ENCODE measurements at regions not wholly inside any gene's neighbourhood (a gene's known extent, or its start where the extent isn't known, plus 50 kb on each side); places are given as distances from the start of the nearest gene placed in this dataset.
A peak's percentile ranks its signal among the peaks of the same experiment; 100 is the strongest.

DNA sequence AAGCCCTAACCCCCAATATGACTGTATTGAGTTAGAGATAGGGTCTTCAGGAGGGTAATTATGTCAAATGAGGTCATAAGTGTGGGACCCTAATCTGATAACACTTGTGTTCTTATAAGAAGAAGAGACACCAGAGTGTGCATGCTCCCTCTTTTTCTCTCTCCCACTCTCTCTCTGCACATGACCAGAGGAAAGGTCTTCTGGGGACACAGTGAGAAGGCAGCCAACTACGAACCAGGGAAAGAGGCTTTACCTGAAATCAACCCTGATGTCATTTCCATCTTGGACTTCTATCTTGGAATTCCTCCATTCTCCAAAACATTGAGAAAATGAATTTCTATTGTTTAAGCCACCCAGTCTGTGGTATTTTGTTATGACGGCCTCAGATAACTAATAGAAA lies 97.2 kb upstream of the MAD2L1 start:
- DNase-seq: no peak

DNA sequence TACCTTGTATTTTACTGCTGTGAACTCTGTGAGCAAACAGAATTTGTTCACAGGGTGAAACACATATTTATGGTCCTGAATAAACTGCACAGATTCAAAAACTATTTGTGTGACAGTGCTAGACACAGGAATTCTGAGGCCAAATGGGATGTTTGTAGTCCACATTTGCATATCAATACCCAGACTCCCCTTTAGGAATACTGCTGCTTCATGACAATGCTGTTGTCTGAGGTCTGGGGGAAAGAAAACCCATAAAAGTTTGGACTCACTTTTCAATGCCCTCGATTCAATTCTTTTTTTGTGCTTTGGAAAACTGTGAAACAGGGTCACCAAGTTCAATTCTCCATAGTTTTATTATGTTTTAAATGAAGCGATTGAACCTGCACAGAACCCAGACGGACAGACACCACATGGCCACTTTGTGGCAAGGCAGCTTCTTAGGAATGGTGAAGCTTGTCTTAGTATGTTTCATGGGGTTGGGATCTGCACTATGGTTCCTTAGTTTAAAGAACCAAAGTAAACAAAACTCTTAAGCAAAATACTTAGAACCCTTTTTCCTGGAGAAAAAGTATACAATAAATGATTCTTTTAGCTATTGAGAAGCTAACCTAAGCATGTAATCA lies 92.3 kb upstream of the MAD2L1 start:
- DNase-seq: no peak

GRCh38 chr4:120158046-120158445 lies 91.4 kb upstream of the MAD2L1 start:
- DNase-seq: peak; percentile 29

DNA sequence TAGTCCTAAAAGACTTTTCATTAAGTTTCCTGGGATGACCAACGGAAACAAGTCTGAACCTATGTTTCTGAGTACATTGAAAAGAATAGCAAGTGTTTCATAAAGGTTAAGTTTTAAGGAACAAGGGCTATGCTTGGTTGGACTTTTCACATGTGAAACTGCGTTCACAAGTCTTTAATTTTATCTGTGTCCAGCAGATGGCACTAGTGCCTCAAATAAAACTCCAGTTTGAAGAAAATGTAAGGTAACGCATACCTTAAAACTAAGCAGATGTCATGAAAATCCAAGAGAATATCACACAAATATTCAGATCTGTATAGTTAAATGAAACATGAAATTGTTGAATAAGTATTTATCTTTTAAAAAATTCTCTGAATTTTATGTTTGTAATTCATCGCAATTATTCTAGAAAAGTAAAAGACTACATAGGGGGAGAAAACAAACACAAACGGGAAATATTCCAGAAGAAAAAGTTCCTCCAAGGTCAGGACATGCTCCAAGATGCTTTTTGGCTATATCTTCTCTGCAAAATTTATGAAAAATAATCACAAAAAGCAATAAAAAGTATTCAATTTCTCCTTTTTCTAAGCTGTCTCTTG lies 89.6 kb upstream of the MAD2L1 start:
- DNase-seq: peak; percentile 73

DNA sequence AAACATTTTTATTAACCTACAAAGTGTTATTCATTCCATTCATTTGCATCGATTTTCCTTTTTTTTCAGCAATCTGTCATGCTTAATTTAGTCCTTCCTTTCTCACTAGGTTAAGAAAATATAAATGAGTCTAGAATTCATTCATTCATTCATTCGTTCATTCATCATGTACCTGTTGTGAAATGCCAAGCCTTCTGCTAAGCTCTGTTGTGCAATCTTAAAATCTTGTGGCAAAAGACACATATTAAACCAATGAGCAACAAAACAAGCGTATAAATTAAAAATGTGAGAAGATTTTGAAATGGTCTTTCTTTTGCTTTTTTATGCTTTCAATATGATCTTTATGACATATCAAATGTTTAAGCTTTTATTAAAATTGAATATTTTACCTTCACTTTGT lies 88.6 kb upstream of the MAD2L1 start:
- no peak for DNase-seq

DNA sequence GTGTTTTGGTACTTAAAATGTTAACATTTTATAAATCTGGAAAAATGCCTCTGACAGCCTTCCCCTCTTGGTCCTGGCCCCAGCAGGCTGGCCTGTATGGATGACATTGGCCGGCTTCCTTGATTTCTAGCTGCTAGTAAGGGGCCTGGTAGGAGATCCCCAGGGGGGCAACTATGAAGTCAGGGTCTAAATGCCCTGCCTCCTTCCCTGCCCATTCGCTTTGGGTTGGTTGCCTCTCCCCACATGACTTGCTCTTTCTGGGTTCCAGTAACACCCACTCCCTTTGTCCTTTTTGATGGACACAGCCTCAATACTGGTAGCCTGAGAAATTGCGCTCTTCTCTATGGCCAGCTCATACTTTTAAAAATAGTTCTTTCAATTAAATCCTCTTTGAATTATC lies 78.0 kb upstream of the MAD2L1 start:
- no peak for DNase-seq

GRCh38 chr4:120144041-120144440 lies 77.4 kb upstream of the MAD2L1 start:
- DNase-seq: no peak

GRCh38 chr4:120139392-120139791 lies 72.7 kb upstream of the MAD2L1 start:
- DNase-seq: no peak

GRCh38 chr4:120132935-120133334 lies 66.3 kb upstream of the MAD2L1 start:
- DNase-seq: peak; percentile 1

DNA sequence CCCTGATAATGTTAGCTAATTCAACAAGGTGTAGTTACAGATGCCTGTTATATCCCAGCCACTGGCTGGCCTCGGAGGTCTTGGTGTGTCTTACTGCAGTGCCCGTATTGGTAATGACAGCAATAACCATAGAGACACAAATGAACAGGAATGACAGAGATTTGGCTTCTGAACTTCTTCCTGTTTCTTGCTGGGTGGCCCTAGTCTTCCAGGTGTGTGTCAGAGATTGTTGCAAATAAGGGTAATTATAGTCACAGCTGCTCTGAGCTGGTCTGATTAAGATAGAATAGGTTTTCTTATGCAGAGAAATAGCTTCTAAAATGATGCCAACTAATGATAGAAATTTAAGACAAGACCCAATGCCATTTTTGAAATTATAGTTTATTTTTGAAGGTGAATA lies 64.1 kb upstream of the MAD2L1 start:
- no peak for DNase-seq
